Hepatocyte (in vitro differentiated cells): ENCODE measurements at regions not wholly inside any gene's neighbourhood (a gene's known extent, or its start where the extent isn't known, plus 50 kb on each side); places are given as distances from the start of the nearest gene placed in this dataset.

Experiments
- DNase-seq: peaks from one replicate; pipeline ENCODE4 v3.0.0-alpha.2; 2016; ENCODE audit warnings: low spot score
- H2AFZ ChIP-seq: fragments of 200-600 bp; sonication (generic); 2 replicates; pipeline ENCODE4 v1.6.0; 2016; ENCODE audit warnings: antibody characterized with exemption, mild to moderate bottlenecking
- H3K27ac ChIP-seq: fragments of 200-600 bp; sonication (generic); 2 replicates; pipeline ENCODE4 v1.5.1; 2016; ENCODE audit warnings: mild to moderate bottlenecking
- H3K27me3 ChIP-seq: fragments of 200-600 bp; sonication (generic); 2 replicates; pipeline ENCODE4 v1.6.1; 2016
- H3K36me3 ChIP-seq: fragments of 200-600 bp; sonication (generic); replicated peaks from 2 replicates; pipeline ENCODE4 v1.5.1; 2016; ENCODE audit warnings: low read depth; ENCODE audit not compliant: insufficient read depth
- H3K4me1 ChIP-seq: fragments of 200-600 bp; sonication (generic); 2 replicates; pipeline ENCODE4 v1.5.1; 2016; ENCODE audit warnings: mild to moderate bottlenecking, moderate library complexity; ENCODE audit not compliant: insufficient read depth
- H3K4me2 ChIP-seq: fragments of 200-600 bp; sonication (generic); 2 replicates; pipeline ENCODE4 v1.6.0; 2016
- H3K4me3 ChIP-seq: fragments of 200-600 bp; sonication (generic); 2 replicates; pipeline ENCODE4 v1.5.1; 2016; ENCODE audit warnings: mild to moderate bottlenecking
- H3K79me2 ChIP-seq: fragments of 200-600 bp; sonication (generic); 2 replicates; pipeline ENCODE4 v1.6.0; 2017; ENCODE audit warnings: mild to moderate bottlenecking
- H3K9me2 ChIP-seq: fragments of 200-600 bp; sonication (generic); replicated peaks from 2 replicates; pipeline ENCODE4 v1.6.0; 2017; ENCODE audit warnings: mild to moderate bottlenecking; ENCODE audit not compliant: insufficient read depth
- H3K9me3 ChIP-seq: fragments of 200-600 bp; sonication (generic); 2 replicates; pipeline ENCODE4 v1.5.1; 2016; ENCODE audit warnings: low read depth, mild to moderate bottlenecking
- H4K20me1 ChIP-seq: fragments of 200-600 bp; sonication (generic); 2 replicates; pipeline ENCODE4 v1.6.0; 2016; ENCODE audit warnings: mild to moderate bottlenecking; ENCODE audit not compliant: insufficient read depth, poor library complexity, severe bottlenecking
- CTCF ChIP-seq: fragments of 200-600 bp; sonication (generic); IDR thresholded peaks from 2 replicates; pipeline ENCODE4 v1.5.1; 2016; ENCODE audit warnings: antibody characterized with exemption, mild to moderate bottlenecking; ENCODE audit not compliant: poor library complexity
- EZH2 ChIP-seq: fragments of 200-600 bp; sonication (generic); IDR thresholded peaks from 2 replicates; pipeline ENCODE4 v1.6.1; 2016; ENCODE audit warnings: antibody characterized with exemption, mild to moderate bottlenecking, borderline replicate concordance
- EZH2phosphoT487 ChIP-seq: fragments of 200-600 bp; sonication (generic); IDR thresholded peaks from one replicate; pipeline ENCODE4 v1.6.1; 2018; ENCODE audit warnings: antibody characterized with exemption, mild to moderate bottlenecking, low read depth, moderate library complexity; ENCODE audit not compliant: unreplicated experiment, severe bottlenecking
- WGBS: methylation state at CpG from one replicate; pipeline ENCODE4 v1.1.6; 2016; ENCODE audit warnings: low lambda C conversion rate; ENCODE audit errors: missing lambda C conversion rate; 5-methylcytosine and 5-hydroxymethylcytosine counted together

DNA sequence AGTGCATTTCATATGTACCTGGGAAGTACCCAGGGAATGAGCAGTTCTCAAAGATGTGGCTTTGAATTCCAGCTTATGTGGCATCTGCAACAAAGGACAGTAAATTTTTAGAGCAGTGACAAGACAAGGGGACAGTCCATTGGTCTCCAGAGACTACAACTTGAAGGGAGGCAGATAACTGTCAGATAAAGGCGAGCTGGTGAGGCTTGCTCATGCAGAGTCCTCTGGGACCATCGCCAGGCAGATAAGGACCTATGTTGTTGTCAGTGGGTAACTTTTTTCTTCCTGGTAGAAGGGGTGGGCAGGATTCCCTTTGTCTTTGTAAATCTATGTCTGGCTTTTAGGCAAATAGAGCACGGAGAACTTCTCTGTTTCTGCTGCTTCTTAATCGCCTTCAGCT, 120.2 kb downstream of the ICE1 start:
- Histone ChIP-seq H3K27ac (no peak overlapping the region), H3K36me3 (no peaks in the 10 kb centered on the region), H3K79me2 (no peaks in the 10 kb centered on the region), H3K27me3 (no peaks in the 10 kb centered on the region), H3K9me2 (no peaks in the 10 kb centered on the region), H3K9me3 (no peaks in the 10 kb centered on the region), H3K4me2 (no peak overlapping the region), H3K4me3 (no peak overlapping the region), H3K4me1 (no peaks in the 10 kb centered on the region), H2AFZ (no peak overlapping the region), H4K20me1 (no peaks in the 10 kb centered on the region)
- DNase-seq, result no peak
- no peak for TF ChIP-seq EZH2phosphoT487
- TF ChIP-seq CTCF, result no peak
- no peak for TF ChIP-seq EZH2
- WGBS, result 55% methylated on average over 4 of the region's 4 CpGs

DNA sequence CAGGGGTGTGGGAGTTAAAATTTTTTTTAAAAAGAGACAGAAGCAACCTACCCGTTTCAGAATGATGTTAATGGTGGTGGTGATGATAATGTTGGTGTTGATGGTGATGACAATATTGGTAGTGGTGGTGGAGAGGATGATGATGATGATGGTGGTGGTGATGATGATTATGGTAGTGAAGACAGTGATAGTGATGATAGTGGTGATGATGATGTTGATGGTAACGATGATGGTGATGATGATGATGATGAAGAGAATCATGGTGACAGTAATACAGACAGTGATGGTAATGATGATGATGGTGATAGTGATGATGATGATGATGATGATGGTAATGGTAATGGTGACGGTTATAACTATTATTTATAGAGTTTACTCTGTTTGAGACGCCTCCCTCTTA, 117.6 kb downstream of the ICE1 start:
- Histone ChIP-seq H4K20me1 (no peaks in the 10 kb centered on the region), H3K27me3 (no peaks in the 10 kb centered on the region), H3K4me1 (no peaks in the 10 kb centered on the region), H3K27ac (no peak overlapping the region), H3K36me3 (no peaks in the 10 kb centered on the region), H3K4me3 (no peak overlapping the region), H3K4me2 (no peak overlapping the region), H3K9me2 (no peaks in the 10 kb centered on the region), H2AFZ (no peak overlapping the region), H3K9me3 (no peaks in the 10 kb centered on the region), H3K79me2 (no peaks in the 10 kb centered on the region)
- TF ChIP-seq EZH2phosphoT487, result no peak
- TF ChIP-seq CTCF, result no peak
- TF ChIP-seq EZH2, result no peak
- 81% methylated on average over 4 of the region's 4 CpGs for WGBS
- DNase-seq, result no peak
